ENCODE measurements at regions not wholly inside any gene's neighbourhood (a gene's known extent, or its start where the extent isn't known, plus 50 kb on each side); places are given as distances from the start of the nearest gene placed in this dataset.
A peak's percentile ranks its signal among the peaks of the same experiment; 100 is the strongest.

- BruUV-seq (replicated peaks) = no TSS peak
- FAIRE-seq = no peak
- intact Hi-C loops (cut with micrococcal nuclease; ENCODE audit: unreplicated experiment) = no loop called here
- TF ChIP-seq ETV5 (CRISPR knock-in tag; IDR thresholded peaks at IDR 0.05; ENCODE audit: borderline replicate concordance) (no peak), ZSCAN21 (CRISPR knock-in tag; IDR thresholded peaks at IDR 0.05; ENCODE audit: borderline replicate concordance) (0 out of 2 replicates have a peak, but pooled peaks have one; percentile 38), ZNF776 (CRISPR knock-in tag; IDR thresholded peaks at IDR 0.05) (no peak), SRY (CRISPR knock-in tag; IDR thresholded peaks at IDR 0.05) (0 out of 2 replicates have a peak, but pooled peaks have one; percentile 66), ZNF878 (CRISPR knock-in tag; IDR thresholded peaks at IDR 0.05) (no peak; the same call in 1 of the 2 replicates), SALL1 (CRISPR knock-in tag; IDR thresholded peaks at IDR 0.05) (0 out of 2 replicates have a peak, but pooled peaks have one; percentile 8), ZNF891 (CRISPR knock-in tag; IDR thresholded peaks at IDR 0.05) (peak; percentile 35; the same call in 1 of the 2 replicates), ZBTB10 (CRISPR knock-in tag; IDR thresholded peaks at IDR 0.05; ENCODE audit: borderline replicate concordance) (0 out of 2 replicates have a peak, but pooled peaks have one; percentile 43), ZKSCAN8 (CRISPR knock-in tag; IDR thresholded peaks at IDR 0.05; ENCODE audit: borderline replicate concordance) (no peak), ZNF281 (CRISPR knock-in tag; IDR thresholded peaks at IDR 0.05; ENCODE audit: borderline replicate concordance) (0 out of 2 replicates have a peak, but pooled peaks have one; percentile 1), NONO (IDR thresholded peaks at IDR 0.05) (no peak), NONO (CRISPR knock-in tag; conservative IDR thresholded peaks at IDR 0.05) (0 out of 2 replicates have a peak, but pooled peaks have one; percentile 21), SMAD3 (CRISPR knock-in tag; IDR thresholded peaks at IDR 0.05) (no peak), MTA1 (CRISPR knock-in tag; IDR thresholded peaks at IDR 0.05; ENCODE audit: borderline replicate concordance) (peak; percentile 7; the same call in 1 of the 2 replicates), SKIL (CRISPR knock-in tag; IDR thresholded peaks at IDR 0.05; ENCODE audit: borderline replicate concordance) (no peak), HHEX (CRISPR knock-in tag; IDR thresholded peaks at IDR 0.05) (no peak)
Observed at GRCh38 chr17:77280304-77281121, 139.7 kb downstream of the SEC14L1 start.

More at GRCh38 chr17:77280304-77281121, 139.7 kb downstream of the SEC14L1 start:
- in situ Hi-C loops (cut with HindIII; ENCODE audit: extremely low pct_ligation_motif_present, low pct_unique_long_range_greater_than_20kb) = loop anchor here (10.0 kb wide), 1 partner anchor 94 kb away; no protein-coding TSS in a partner anchor
- H3K4me3 ChIP-seq (replicated peaks in 1 of 3; ENCODE audit: insufficient read depth in 1 of 3, low read depth in 2 of 3, low read length in 3 of 3) = peak overlapping the region; percentile 53 to 70 (median 64)
- ATAC-seq (peak; percentile 3), DNase-seq (ENCODE audit: low spot score) (no peak)
- H3K27me3 ChIP-seq (ENCODE audit: control insufficient read depth in 1 of 2, insufficient read depth in 2 of 2, low read length in 2 of 2) = no peaks in the 10 kb centered on the region; a peak in 1 of 5 replicates
- H3K9ac ChIP-seq (ENCODE audit: insufficient read depth, low read depth, low read length) = peak overlapping the region; percentile 41
- H2AFZ ChIP-seq (ENCODE audit: low read length) = no peak overlapping the region
- WGBS (ENCODE audit: low lambda C conversion rate) = 3% methylated on average over 39 of the region's 63 CpGs
- no peaks in the 10 kb centered on the region for H4K20me1 ChIP-seq (ENCODE audit: insufficient read depth, low read length)
- peak overlapping the region; percentile 92 for H3K4me2 ChIP-seq (ENCODE audit: low read depth, low read length)
- H3K9me3 ChIP-seq (ENCODE audit: low read length) = no peaks in the 10 kb centered on the region
- POLR2A ChIA-PET = interaction anchor here (0.6 to 12.7 kb wide), 16 partner anchors 8 to 192 kb away, joined by 3 to 335 read pairs (median 5); no protein-coding TSS in a partner anchor
- CTCF ChIA-PET (ENCODE audit: low intra/inter-chr PET ratio, low total read pairs) = no interaction called here
- peaks cover 39% of the 10 kb centered on the region for H3K79me2 ChIP-seq (ENCODE audit: insufficient read depth, low read length)
- peaks cover 41% of the 10 kb centered on the region for H3K4me1 ChIP-seq (ENCODE audit: insufficient read depth, low read length)
- H3K36me3 ChIP-seq (replicated peaks in 1 of 2; ENCODE audit: control insufficient read depth in 1 of 2, insufficient read depth in 2 of 2, low read length in 2 of 2) = peaks cover 0 to 7% of the 10 kb centered on the region in 2 experiments; a peak in 2 of 5 replicates
- peak overlapping the region; percentile 4 for H3K27ac ChIP-seq (ENCODE audit: extremely low read length, insufficient read depth, low read length)

Measured in HepG2 (cell line).